HG03103 (cell line): ENCODE measurements at regions not wholly inside any gene's neighbourhood (a gene's known extent, or its start where the extent isn't known, plus 50 kb on each side); places are given as distances from the start of the nearest gene placed in this dataset.

Source experiments
- ATAC-seq: cut with Tn5 transposase; IDR thresholded peaks from one replicate; pipeline ENCODE4 v1.9.1; 2021; ENCODE audit warnings: low read depth; ENCODE audit not compliant: unreplicated experiment

GRCh38 chr1:48164571-48164970 is 57.9 kb upstream of the SLC5A9 start:
- ATAC-seq: no peak

DNA sequence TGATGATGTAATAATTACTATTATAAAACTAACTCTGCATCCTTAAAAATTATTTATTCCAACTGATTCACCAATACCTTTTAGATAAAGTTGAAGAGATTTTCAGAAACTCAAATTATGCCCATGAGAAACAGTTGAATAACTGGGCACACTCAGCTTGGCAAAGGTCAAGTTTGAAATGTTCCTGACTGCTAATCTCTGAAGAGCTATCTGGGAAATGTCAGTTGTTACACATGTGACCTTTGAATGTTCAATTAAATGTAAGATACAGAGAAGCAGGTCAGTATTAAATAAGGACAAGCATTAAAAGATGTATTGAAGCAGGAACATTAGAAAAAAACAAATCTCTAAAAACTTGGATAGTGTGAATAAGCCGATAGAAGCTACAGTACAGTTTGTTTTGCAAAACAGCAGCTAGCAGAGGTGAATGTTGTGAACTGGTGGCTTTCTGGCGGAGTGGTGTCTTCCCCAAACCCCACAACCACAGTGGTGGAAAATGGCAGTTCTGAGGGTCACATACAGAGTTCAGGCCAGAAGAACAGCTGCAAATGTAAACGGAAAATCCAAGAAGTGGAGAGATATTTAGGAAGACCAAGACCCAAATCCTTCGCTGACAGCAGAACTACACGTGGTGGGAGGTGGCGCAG is 61.9 kb upstream of the SLC5A9 start:
- ATAC-seq: no peak

GRCh38 chr1:48139275-48139674 is 83.2 kb upstream of the SLC5A9 start:
- ATAC-seq: no peak

DNA sequence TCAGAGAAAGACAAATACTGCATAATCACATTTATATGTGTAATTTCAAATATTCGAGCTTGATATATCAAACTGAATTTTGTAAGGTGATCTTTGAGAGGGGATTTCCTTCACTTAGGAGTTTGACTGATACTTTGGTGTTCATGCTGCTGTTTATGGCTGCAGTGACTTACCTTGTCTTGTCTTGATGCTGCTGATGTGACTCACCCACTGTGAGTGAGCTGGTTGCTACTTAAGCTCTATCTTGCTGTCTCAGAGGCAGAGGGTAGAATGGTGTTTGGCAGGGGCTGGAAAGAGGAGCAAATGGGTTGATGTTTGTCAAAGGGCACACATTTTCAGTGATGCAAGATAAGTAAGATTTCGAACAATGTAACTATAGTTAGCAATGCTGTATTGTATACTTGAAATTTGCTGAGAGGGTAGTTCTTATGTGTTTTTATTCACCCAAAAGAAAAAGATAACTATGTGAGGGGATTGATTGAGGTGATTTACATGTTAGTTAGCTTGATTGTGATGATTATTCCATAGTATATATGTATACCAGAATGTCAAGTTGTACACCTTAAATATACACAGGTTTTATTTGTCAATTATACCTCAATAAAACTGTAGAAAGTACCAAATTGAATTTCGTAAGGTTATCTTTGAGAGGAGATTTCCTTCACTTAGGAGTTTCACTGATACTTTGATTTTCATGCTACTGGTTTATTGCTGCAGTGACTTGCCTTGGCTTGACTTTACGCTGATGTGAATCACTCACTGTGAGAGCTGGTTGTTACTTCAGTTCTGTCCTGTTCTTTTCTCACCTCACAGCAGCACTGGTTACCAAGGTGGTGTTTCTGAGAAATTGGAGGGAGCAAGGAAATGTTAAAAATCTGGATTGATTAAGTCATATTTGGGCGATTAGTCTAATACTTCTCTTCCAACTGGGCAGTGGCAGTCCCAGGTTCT is 94.5 kb upstream of the SLC5A9 start:
- no peak for ATAC-seq

DNA sequence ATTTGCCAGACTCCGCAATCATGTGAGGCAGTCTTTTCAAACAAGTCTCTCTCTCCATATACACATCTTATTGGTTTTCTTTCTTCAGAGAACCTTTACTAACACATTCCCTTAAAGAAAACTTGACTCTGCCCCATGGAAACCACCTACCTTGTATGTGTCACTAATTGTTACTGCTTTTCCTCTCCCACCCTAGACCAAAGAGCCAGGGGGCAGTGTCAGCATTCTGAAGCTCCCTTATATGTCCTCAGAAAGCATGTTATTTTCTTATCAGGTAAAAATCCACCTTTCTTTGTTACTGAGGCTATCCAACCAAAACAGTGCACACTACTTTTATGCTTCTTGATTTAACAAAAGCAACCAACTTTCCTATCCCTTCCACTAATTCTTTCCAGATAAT is 98.9 kb upstream of the SLC5A9 start:
- no peak for ATAC-seq

DNA sequence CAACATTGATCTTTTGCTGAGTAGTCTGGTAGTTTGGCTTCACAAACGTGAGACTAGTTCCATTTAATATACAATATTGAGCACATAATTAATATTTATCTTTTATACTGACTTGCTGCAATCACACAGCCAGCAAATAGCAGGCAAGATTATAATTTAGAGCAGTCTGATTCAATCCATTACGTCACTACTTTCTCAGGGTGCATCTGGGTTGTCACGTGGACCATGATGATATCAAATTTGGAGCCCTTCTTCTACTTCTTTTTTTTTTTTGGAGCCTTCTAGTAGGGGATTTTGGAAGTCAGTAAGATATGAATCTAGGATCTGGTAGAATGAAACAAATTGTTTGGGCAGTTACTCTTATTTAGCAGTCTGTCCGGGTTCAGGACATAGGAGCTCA is 100.6 kb upstream of the SLC5A9 start:
- ATAC-seq: no peak

DNA sequence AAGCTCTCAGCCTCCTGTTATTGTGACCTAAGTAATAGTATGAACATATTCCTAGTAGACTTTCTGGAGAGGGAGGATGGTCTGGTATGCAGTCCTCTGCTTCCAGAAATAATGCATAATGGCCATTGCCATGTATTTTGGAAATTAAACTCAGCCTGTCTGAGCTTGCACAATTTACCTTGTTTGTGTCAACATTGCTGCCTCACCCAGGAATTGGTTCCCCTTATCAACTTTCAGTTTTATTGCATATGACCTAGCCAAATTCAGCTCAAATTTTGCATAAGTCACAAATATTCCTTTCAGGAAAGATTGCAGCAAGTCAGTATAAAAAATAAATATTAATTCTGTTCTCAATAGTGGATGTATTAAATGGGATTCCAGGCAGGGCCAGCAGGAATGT is 101.9 kb upstream of the SLC5A9 start:
- ATAC-seq: no peak

DNA sequence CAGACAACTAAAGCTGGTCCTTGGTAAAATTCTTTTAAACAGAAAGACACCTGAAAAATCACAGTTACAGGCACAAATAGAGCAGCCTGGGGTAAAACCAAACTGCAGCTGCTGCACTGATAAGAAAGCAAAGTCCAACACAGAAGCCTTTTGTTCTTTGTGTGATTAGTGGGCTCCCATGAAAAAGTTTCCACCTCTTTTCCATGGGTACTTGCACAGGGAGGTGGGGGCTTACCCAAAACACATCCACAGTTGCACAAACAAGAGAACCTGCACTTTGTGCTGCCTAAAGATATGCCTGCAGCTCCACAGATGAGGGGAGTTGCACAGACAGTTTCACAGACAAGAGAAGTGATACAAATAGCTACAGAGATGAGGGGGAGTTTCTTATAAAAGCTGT is 106.7 kb upstream of the SLC5A9 start:
- no peak for ATAC-seq

DNA sequence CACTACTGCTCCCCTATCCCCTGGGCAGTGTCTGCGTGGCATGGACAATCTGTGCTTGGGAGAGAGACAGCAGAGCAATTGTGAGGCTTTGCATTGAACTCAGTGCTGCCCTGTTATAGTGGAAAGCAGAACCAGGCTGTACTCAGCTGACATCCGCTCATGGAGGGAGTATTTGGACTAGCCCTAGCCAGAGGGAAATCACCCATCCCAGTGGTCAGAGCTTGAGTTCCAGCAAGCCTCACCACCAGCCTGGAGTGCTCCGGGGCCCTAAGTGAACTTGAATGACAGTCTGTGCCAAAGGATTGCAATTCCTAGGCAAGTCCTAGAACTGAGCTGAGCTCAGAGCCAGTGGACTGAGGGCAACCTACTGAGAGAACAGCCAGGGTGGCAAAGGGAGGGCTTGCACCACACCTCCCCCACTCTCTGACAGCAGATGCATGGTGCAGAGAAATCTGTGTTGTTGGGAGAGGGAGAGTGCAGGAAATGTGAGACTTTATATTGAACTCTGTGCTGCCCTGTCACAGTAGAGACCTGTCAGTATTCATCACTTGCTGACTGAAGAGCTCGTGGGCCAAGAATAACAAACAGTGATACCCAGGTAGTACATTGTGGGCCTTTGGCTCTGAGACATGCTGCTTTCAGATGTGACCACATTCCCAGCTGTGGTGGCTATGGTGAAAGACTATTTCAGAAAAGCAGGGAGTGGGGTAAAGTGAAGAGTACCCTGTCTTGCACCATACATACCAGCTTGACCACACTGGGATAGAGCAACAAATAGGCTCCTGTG is 107.7 kb upstream of the SLC5A9 start:
- no peak for ATAC-seq

DNA sequence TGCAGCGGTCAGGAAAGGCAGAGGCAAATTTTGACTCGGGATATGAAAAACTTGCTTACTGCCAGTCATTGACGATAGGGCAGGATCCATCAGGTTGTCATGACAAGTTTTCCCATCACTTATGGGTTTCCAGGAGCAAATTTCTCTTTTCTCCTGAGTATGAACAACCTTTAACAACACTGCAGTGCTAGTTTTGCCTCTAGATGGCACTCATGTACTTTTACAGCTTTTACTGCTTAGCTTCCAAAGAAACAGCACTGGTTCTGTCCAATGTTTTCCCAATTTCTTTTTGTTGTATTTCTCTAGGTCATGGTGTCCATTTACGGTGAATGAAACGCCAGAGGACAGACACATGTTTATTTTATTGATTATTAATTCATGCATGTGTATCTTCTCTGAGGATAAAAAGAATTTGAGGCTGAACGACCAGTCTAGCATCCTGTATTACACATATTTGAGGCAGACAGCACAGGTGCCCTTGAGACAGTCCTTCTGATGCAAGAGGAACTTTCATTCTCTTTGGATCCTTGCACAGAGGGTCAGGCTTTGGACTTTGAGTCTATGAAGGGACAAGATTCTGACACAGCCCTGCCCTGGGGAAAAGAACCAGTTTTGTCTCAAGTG is 112.3 kb upstream of the TRABD2B start:
- ATAC-seq: no peak

DNA sequence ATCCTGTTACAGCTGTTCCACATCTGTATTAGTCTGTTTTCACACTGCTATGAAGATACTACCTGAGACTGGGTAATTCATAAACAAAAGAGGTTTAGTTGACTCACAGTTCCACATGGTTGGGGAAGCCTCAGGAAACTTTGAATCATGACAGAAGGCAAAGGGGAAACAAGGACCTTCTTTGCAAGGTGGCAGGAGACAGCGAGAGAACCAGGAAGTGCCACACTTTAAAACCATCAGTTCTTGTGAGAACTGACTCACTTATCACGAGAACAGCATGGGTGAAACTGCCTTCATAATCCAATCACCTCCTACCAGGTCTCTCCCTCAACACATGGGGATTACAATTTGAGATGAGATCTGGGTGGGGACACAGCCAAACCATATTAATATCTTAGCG is 110.3 kb upstream of the TRABD2B start:
- no peak for ATAC-seq

- ATAC-seq: no peak
These were observed 108.9 kb upstream of the TRABD2B start for GRCh38 chr1:48106049-48106448.

GRCh38 chr1:48105165-48105564 is 108.0 kb upstream of the TRABD2B start:
- no peak for ATAC-seq

DNA sequence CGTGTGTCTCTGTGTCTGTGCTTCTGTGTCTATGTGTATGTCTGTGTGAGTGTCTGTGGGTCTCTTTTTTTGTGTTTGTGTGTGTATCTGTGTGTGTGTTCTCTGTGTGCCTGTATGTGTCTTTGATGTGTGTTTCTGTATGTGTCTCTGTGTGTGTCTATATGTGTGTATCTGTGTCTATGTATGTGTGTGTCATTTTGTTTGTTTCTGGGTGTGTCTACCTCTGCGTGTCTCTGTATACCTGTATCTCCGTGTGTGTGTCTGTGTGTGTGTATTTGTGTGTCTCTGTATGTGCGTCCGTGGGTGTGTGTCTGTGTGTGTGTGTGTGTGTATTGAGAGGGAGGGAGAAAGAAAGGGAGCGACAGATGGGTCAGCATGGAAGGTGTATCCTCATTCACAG is 106.3 kb upstream of the TRABD2B start:
- ATAC-seq: no peak

DNA sequence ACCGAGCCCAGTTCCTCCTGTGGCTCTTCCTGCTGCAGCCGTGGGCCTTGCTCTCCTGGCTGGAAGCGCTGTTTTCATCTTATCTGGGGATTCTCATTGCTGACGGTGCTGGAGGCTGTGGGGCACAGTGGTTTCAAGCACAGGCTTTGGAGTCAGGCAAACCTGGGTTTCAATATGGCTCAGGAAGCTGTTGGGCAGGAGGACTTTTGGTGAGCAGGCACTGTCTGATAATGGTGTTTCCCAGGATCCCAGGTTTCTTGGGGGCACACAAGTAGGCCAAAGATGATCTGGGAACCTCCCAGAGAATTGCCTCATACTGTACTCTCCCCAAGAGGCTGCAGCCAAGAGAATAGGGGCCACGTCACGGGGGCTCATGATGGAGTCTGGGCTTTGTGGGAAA is 105.6 kb upstream of the TRABD2B start:
- ATAC-seq: no peak

DNA sequence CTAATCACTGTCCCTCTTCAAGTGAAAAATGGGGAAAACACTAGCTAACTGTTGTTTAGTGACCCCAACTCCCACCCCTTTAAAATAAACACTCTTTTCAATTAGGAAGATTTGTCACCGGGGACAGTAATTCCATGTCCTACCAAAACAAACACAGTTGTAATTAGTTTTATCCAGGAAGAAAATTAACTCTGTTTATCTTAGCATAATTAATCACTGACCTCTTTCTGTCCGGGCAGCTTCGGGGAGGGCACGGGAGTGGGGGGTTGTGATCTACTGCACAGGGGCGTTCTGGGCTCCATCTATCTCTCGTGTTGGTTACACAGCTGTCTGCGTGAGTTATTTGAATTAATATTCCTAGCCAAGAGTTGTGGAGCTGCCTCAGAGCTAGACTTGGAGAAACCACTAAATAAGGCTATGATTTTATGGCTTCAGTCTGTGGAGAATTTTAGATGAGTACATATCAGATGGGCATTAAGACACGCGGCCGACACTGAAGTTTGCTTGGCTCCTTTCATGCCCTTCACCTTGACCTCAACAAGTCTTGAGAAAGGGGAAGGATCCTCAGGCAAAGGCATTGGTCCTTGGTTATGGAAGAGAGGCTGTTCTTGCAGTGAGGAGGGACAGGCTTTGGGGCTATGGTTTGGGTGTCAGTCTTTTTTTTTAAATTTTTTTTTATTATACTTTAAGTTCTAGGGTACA is 102.0 kb upstream of the TRABD2B start:
- no peak for ATAC-seq

DNA sequence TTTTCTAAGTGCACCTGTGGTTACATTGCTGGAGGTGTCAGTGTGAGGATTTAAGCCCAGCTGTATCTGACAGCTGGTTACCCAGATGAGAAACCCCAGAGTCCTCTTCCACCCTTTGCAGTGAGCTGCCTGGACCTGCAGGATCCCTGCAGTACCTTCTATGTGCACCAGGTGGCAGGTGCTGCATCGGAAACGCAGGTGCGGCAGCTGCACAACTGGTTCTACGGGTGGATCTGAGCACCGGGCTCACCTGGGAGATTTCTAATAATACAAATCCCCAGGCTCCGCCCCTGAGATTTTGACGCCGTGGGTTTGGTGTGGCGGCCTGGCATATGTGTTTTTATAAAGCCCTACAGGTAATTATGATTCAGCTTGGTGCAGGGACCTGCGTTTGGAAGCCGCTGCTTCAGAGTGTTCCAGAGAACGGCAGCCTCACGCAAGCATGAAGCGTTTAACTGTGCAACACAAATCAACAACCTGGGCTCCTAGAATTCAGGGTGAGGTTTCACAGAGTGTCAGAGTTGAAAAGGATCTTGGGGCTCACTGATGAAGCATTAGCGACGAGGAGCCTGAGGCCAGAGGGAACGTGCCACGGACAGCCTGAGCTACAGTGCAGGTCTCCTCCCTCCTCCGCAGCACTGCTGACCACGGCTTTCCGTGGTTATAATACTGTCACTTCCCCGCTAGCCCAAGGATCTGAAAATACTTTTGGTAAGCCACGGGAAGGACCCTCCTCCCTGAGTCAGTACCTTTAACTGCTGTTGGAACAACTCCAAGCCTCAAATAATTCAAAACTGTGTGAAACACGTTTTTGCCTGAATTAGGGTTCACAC is 96.7 kb upstream of the TRABD2B start:
- ATAC-seq: peak; percentile 99

DNA sequence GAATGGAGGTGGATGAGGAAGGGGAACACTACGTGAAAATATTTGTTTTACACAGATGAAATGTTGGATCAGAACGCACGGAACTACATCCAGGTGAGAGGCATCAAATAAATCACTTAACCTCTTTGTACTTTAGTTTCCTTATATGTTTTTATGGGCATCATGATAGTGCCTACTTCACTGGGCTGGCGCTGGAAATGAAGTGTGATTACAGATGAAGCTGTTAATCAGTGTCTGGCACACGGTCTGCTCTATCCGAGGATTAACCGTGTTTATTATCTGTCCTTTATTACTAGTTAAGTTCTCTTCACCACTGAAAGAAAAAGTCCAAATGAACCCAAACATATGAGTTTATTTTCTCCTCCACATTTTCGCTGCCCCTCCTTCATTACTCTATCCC is 96.0 kb upstream of the TRABD2B start:
- ATAC-seq: no peak

DNA sequence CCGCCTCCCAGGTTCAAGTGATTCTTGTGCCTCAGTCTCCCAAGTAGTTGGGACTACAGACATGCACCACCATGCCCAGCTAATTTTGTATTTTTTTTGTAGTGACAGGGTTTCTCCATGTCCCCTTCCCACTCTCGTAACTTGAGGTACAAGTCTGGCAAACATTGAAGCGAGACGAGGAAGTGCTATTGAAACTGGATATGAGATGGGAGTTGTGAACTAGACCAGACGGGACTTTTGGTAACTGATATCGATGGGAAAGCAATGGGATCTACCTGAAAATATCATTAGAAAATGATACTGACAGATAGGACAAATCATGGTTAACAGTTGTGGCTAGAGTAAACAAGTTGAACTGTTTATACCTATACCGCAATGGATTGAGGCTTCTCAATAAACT is 95.2 kb upstream of the TRABD2B start:
- no peak for ATAC-seq
